Neural crest cell (in vitro differentiated cells): ENCODE measurements at regions not wholly inside any gene's neighbourhood (a gene's known extent, or its start where the extent isn't known, plus 50 kb on each side); places are given as distances from the start of the nearest gene placed in this dataset.

Experiments
- DNase-seq: peaks from one replicate; pipeline ENCODE4 v3.0.0; 2021; ENCODE audit warnings: low read depth, mixed read lengths, low spot score
- H3K27ac Mint-ChIP-seq: one replicate; pipeline ENCODE4 v1.8.0; 2021; ENCODE audit warnings: mild to moderate bottlenecking, mixed read lengths; ENCODE audit not compliant: unreplicated experiment
- H3K27me3 Mint-ChIP-seq: 2 replicates; pipeline ENCODE4 v1.8.0; 2021; ENCODE audit warnings: low read depth, mild to moderate bottlenecking, mixed read lengths
- H3K36me3 Mint-ChIP-seq: 2 replicates; pipeline ENCODE4 v1.8.0; 2021; ENCODE audit warnings: low read depth, mild to moderate bottlenecking, mixed read lengths
- H3K4me1 Mint-ChIP-seq: 2 replicates; pipeline ENCODE4 v1.8.0; 2021; ENCODE audit warnings: mixed read lengths
- H3K4me3 Mint-ChIP-seq: one replicate; pipeline ENCODE4 v1.8.0; 2021; ENCODE audit warnings: mild to moderate bottlenecking, mixed read lengths
- H3K9me3 Mint-ChIP-seq: 2 replicates; pipeline ENCODE4 v1.8.0; 2021; ENCODE audit warnings: mixed read lengths
- CTCF ChIP-seq: fragments of 200-600 bp; sonication (generic); conservative IDR thresholded peaks from 2 replicates; pipeline ENCODE4 v1.5.0; 2021; ENCODE audit warnings: antibody characterized with exemption, mild to moderate bottlenecking

DNA sequence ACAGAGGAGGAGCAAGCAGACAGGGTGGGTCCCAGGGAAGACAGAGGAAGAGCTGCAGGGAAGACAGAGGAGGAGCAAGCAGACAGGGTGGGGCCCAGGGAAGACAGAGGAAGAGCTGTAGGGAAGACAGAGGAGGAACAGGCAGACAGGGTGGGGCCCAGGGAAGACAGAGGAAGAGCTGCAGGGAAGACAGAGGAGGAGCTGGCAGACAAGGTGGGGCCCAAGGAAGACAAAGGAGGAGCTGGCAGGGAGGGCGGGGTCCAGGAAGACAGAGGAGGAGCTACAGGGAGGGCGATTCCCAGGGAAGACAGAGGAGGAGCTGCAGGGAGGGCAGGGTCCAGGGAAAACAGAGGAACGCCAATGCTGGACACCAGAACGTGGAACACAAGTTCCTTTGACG lies 66.5 kb downstream of the PLXNA1 start:
- TF ChIP-seq CTCF = no peak
- peaks cover 5% of the 10 kb centered on the region for H3K36me3 Mint-ChIP-seq
- H3K9me3 Mint-ChIP-seq = peaks cover 15% of the 10 kb centered on the region
- peaks cover 9% of the 10 kb centered on the region for H3K4me1 Mint-ChIP-seq
- H3K27ac Mint-ChIP-seq = peak overlapping the region; percentile 35
- no peak overlapping the region for H3K4me3 Mint-ChIP-seq
- DNase-seq = no peak
- H3K27me3 Mint-ChIP-seq = no peaks in the 10 kb centered on the region

DNA sequence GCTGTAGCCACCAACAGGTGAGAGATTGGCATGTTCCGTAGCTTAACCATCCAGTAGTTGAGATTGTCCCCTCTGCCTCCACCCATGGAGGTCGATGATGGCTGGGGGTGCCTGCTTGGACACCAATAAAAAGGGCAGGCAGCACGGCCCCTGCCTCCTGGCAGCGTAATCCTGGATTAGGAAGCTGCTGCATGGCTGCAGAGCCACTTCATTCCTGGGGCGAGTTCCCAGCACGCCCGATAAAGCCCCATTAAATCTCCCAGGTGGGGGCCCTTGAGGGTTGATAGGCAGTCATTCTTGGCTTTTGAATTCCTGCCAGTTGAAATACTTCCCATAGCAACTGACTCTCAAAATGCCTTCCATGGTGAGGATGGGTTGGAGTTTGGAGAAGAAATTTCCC lies 67.8 kb downstream of the PLXNA1 start:
- H3K4me1 Mint-ChIP-seq = peaks cover 4% of the 10 kb centered on the region
- DNase-seq = no peak
- no peak overlapping the region for H3K4me3 Mint-ChIP-seq
- no peak overlapping the region for H3K27ac Mint-ChIP-seq
- peaks cover 16% of the 10 kb centered on the region for H3K9me3 Mint-ChIP-seq
- H3K27me3 Mint-ChIP-seq = no peaks in the 10 kb centered on the region
- H3K36me3 Mint-ChIP-seq = peaks cover 5% of the 10 kb centered on the region
- TF ChIP-seq CTCF = no peak

- H3K4me1 Mint-ChIP-seq = peaks cover 4% of the 10 kb centered on the region
- H3K27me3 Mint-ChIP-seq = no peaks in the 10 kb centered on the region
- peaks cover 18% of the 10 kb centered on the region for H3K9me3 Mint-ChIP-seq
- H3K36me3 Mint-ChIP-seq = peaks cover 5% of the 10 kb centered on the region
- no peak for DNase-seq
- H3K27ac Mint-ChIP-seq = no peak overlapping the region
- no peak overlapping the region for H3K4me3 Mint-ChIP-seq
- TF ChIP-seq CTCF = no peak
Observed at GRCh38 chr3:127052121-127052561, 69.2 kb downstream of the PLXNA1 start.

GRCh38 chr3:127053026-127053425 lies 70.1 kb downstream of the PLXNA1 start:
- H3K27me3 Mint-ChIP-seq = no peaks in the 10 kb centered on the region
- no peak for TF ChIP-seq CTCF
- H3K27ac Mint-ChIP-seq = peak overlapping the region; percentile 50
- H3K4me3 Mint-ChIP-seq = no peak overlapping the region
- H3K4me1 Mint-ChIP-seq = peaks cover 4% of the 10 kb centered on the region
- peaks cover 23% of the 10 kb centered on the region for H3K9me3 Mint-ChIP-seq
- H3K36me3 Mint-ChIP-seq = peaks cover 9% of the 10 kb centered on the region
- no peak for DNase-seq

- no peak for DNase-seq
- no peak for TF ChIP-seq CTCF
- Mint-ChIP-seq H3K9me3 (peaks cover 18% of the 10 kb centered on the region), H3K27ac (no peak overlapping the region), H3K36me3 (peaks cover 9% of the 10 kb centered on the region), H3K4me3 (no peak overlapping the region), H3K4me1 (peaks cover 4% of the 10 kb centered on the region), H3K27me3 (no peaks in the 10 kb centered on the region)
Observed at GRCh38 chr3:127053450-127053849, 70.5 kb downstream of the PLXNA1 start.

DNA sequence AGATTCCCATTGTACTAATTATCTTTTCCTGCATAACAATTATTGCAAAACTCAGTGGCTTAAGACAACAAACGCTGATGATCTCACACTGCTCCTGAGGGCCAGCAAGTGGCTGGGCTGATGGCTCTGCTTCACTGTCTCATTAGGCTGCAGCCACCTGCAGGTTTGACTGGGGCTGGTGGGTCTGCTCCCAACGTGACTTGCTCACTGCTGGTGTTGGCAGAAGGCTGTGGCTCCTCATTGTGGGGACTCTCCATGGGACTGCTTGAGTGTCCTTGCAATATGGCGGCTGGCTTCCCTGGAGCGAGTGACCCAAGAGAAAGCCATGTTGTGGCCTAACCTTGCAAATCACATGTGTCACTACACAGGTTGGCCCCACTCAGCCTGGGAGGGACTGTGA lies 71.1 kb downstream of the PLXNA1 start:
- no peak for TF ChIP-seq CTCF
- H3K27me3 Mint-ChIP-seq = no peaks in the 10 kb centered on the region
- no peak overlapping the region for H3K4me3 Mint-ChIP-seq
- H3K4me1 Mint-ChIP-seq = peaks cover 2% of the 10 kb centered on the region
- H3K9me3 Mint-ChIP-seq = peaks cover 16% of the 10 kb centered on the region
- H3K36me3 Mint-ChIP-seq = peaks cover 7% of the 10 kb centered on the region
- no peak for DNase-seq
- H3K27ac Mint-ChIP-seq = no peak overlapping the region
